Neural progenitor cell (in vitro differentiated cells): ENCODE measurements at regions not wholly inside any gene's neighbourhood (a gene's known extent, or its start where the extent isn't known, plus 50 kb on each side); places are given as distances from the start of the nearest gene placed in this dataset.

Source experiments
- EZH2 ChIP-seq: fragments of 200-600 bp; sonication (generic); IDR thresholded peaks from 2 replicates; pipeline ENCODE4 v1.6.1; 2017; ENCODE audit warnings: antibody characterized with exemption, mild to moderate bottlenecking, moderate library complexity
- TF ChIP-seq, protein P1 (sequence below): fragments of 200-600 bp; sonication (generic); IDR thresholded peaks from 2 replicates; pipeline ENCODE4 v1.5.1; 2017; ENCODE audit warnings: antibody characterized with exemption, mild to moderate bottlenecking

DNA sequence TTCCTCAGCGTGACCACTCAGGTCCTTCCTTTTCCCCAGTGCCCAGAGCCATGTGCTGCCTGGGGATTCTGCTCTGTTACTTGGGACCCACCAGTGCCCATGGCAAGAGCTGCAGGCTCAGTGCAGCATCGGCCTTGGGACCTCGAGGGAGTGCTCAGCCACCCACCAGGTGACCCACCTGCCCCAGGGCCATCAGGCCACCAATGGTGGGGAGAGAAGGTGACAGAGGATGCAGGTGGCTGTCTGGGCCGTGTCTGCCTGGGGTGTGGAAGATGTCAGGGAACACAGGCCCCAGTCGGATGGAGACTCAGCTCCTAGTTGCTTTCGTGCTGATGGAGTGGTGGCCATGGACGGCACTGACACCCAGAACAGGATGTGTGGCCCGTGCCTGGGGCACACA is 104.7 kb upstream of the FAM20C start:
- TF ChIP-seq EZH2: no peak
- TF ChIP-seq, protein P1, sequence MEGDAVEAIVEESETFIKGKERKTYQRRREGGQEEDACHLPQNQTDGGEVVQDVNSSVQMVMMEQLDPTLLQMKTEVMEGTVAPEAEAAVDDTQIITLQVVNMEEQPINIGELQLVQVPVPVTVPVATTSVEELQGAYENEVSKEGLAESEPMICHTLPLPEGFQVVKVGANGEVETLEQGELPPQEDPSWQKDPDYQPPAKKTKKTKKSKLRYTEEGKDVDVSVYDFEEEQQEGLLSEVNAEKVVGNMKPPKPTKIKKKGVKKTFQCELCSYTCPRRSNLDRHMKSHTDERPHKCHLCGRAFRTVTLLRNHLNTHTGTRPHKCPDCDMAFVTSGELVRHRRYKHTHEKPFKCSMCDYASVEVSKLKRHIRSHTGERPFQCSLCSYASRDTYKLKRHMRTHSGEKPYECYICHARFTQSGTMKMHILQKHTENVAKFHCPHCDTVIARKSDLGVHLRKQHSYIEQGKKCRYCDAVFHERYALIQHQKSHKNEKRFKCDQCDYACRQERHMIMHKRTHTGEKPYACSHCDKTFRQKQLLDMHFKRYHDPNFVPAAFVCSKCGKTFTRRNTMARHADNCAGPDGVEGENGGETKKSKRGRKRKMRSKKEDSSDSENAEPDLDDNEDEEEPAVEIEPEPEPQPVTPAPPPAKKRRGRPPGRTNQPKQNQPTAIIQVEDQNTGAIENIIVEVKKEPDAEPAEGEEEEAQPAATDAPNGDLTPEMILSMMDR: no peak
